BJ (cell line): ENCODE measurements at regions not wholly inside any gene's neighbourhood (a gene's known extent, or its start where the extent isn't known, plus 50 kb on each side); places are given as distances from the start of the nearest gene placed in this dataset.

Experiments
- CTCF ChIA-PET: fragments of 350-600 bp; formaldehyde crosslinking; extraction: SDS; loops from one replicate; lab custom pipeline; 2021; ENCODE audit warnings: antibody characterized with exemption, inconsistent platforms; lab: Yijun Ruan, JAX
- POLR2A ChIA-PET: fragments of 300-600 bp; sonication (Branson Sonifier 250); formaldehyde crosslinking; extraction: SDS; loops from one replicate; lab custom pipeline; 2021; ENCODE audit warnings: antibody characterized with exemption; lab: Charles Lee
- DNase-seq: peaks from one replicate; pipeline ENCODE4 v3.0.0-alpha.2; 2011; ENCODE audit warnings: low read depth
- H3K27me3 ChIP-seq: 2 replicates; pipeline ENCODE4 v1.6.0; 2011; ENCODE audit warnings: low read length; ENCODE audit not compliant: control insufficient read depth, insufficient read depth
- H3K36me3 ChIP-seq: 2 replicates; pipeline ENCODE4 v1.5.1; 2011; ENCODE audit warnings: low read length; ENCODE audit not compliant: control insufficient read depth, insufficient read depth
- H3K4me3 ChIP-seq: 2 replicates; pipeline ENCODE4 v1.5.1; 2011; ENCODE audit warnings: low read depth, mild to moderate bottlenecking, control low read depth, low read length
- CTCF ChIP-seq: IDR thresholded peaks from 2 replicates; pipeline ENCODE4 v1.5.1; 2011; ENCODE audit warnings: low read depth, mild to moderate bottlenecking, control low read depth, inconsistent platforms, low read length, moderate library complexity; ENCODE audit not compliant: insufficient read depth

- CTCF ChIA-PET = no interaction called here
- no peak for DNase-seq
- H3K4me3 ChIP-seq = no peak overlapping the region
- POLR2A ChIA-PET = no interaction called here
- no peaks in the 10 kb centered on the region for H3K27me3 ChIP-seq
- TF ChIP-seq CTCF = no peak
- no peaks in the 10 kb centered on the region for H3K36me3 ChIP-seq
Measured at GRCh38 chr20:52817511-52817910, 154.6 kb upstream of the TSHZ2 start.

GRCh38 chr20:52814371-52814770 is 157.8 kb upstream of the TSHZ2 start:
- DNase-seq = no peak
- no peak for TF ChIP-seq CTCF
- ChIA-PET CTCF (no interaction called here), POLR2A (no interaction called here)
- Histone ChIP-seq H3K36me3 (no peaks in the 10 kb centered on the region), H3K4me3 (no peak overlapping the region), H3K27me3 (no peaks in the 10 kb centered on the region)

- Histone ChIP-seq H3K27me3 (no peaks in the 10 kb centered on the region), H3K4me3 (no peak overlapping the region), H3K36me3 (no peaks in the 10 kb centered on the region)
- ChIA-PET POLR2A (no interaction called here), CTCF (no interaction called here)
- no peak for TF ChIP-seq CTCF
- no peak for DNase-seq
Measured at GRCh38 chr20:52812231-52812847, 159.8 kb upstream of the TSHZ2 start.

- H3K4me3 ChIP-seq = no peak overlapping the region
- DNase-seq = no peak
- CTCF ChIA-PET = no interaction called here
- TF ChIP-seq CTCF = no peak
- POLR2A ChIA-PET = no interaction called here
- H3K36me3 ChIP-seq = no peaks in the 10 kb centered on the region
- H3K27me3 ChIP-seq = no peaks in the 10 kb centered on the region
Measured at GRCh38 chr20:52809003-52809402, 163.2 kb upstream of the TSHZ2 start.

GRCh38 chr20:52806918-52807317 is 165.2 kb upstream of the TSHZ2 start:
- Histone ChIP-seq H3K27me3 (no peaks in the 10 kb centered on the region), H3K4me3 (no peak overlapping the region), H3K36me3 (no peaks in the 10 kb centered on the region)
- ChIA-PET POLR2A (no interaction called here), CTCF (no interaction called here)
- no peak for DNase-seq
- TF ChIP-seq CTCF = no peak
